GM21515 (cell line): ENCODE measurements at regions not wholly inside any gene's neighbourhood (a gene's known extent, or its start where the extent isn't known, plus 50 kb on each side); places are given as distances from the start of the nearest gene placed in this dataset.

Source experiments
- ATAC-seq: cut with Tn5 transposase; IDR thresholded peaks from one replicate; pipeline ENCODE4 v1.9.1; 2021; ENCODE audit not compliant: unreplicated experiment

- no peak for ATAC-seq
Measured at GRCh38 chr2:107020392-107020791, 134.4 kb upstream of the ST6GAL2 start.

GRCh38 chr2:107024269-107024668 lies 138.3 kb upstream of the ST6GAL2 start:
- no peak for ATAC-seq

- ATAC-seq, result no peak
Measured at GRCh38 chr2:107025291-107025857, 139.4 kb upstream of the ST6GAL2 start.

GRCh38 chr2:107025869-107026380 lies 140.0 kb upstream of the ST6GAL2 start:
- no peak for ATAC-seq

- ATAC-seq, result no peak
Measured at GRCh38 chr2:107027205-107027604, 141.2 kb upstream of the ST6GAL2 start.

GRCh38 chr2:107027810-107028209 lies 141.8 kb upstream of the ST6GAL2 start:
- no peak for ATAC-seq

- no peak for ATAC-seq
Measured at GRCh38 chr2:107028661-107029060, 142.7 kb upstream of the ST6GAL2 start.

GRCh38 chr2:107036293-107036692 lies 150.3 kb upstream of the ST6GAL2 start:
- ATAC-seq, result no peak

- no peak for ATAC-seq
Measured at GRCh38 chr2:107062173-107062572, 176.2 kb upstream of the ST6GAL2 start.

GRCh38 chr2:107062599-107063220 lies 176.7 kb upstream of the ST6GAL2 start:
- ATAC-seq, result no peak

- no peak for ATAC-seq
Measured at GRCh38 chr2:107063228-107063627, 177.3 kb upstream of the ST6GAL2 start.

- ATAC-seq, result no peak
Measured at GRCh38 chr2:107064750-107065149, 178.8 kb upstream of the ST6GAL2 start.

- no peak for ATAC-seq
Measured at GRCh38 chr2:107068069-107068916, 182.3 kb upstream of the ST6GAL2 start.

- ATAC-seq, result no peak
Measured at GRCh38 chr2:107069890-107070289, 183.9 kb upstream of the ST6GAL2 start.

GRCh38 chr2:107072150-107072940 lies 186.4 kb upstream of the ST6GAL2 start:
- no peak for ATAC-seq

- ATAC-seq, result no peak
Measured at GRCh38 chr2:107078584-107078983, 192.6 kb upstream of the ST6GAL2 start.

- no peak for ATAC-seq
Measured at GRCh38 chr2:107086497-107086896, 200.5 kb upstream of the ST6GAL2 start.

GRCh38 chr2:107088156-107088555 lies 202.2 kb upstream of the ST6GAL2 start:
- no peak for ATAC-seq

GRCh38 chr2:107091163-107091864 lies 205.3 kb upstream of the ST6GAL2 start:
- ATAC-seq, result no peak

GRCh38 chr2:107093426-107093957 lies 207.5 kb upstream of the ST6GAL2 start:
- no peak for ATAC-seq
